WTC11 (cell line): ENCODE measurements at regions not wholly inside any gene's neighbourhood (a gene's known extent, or its start where the extent isn't known, plus 50 kb on each side); places are given as distances from the start of the nearest gene placed in this dataset.

Experiments used
- ATF6 ChIP-seq: sonication (generic); formaldehyde crosslinking; IDR thresholded peaks from 2 replicates; pipeline ENCODE4 v1.8.1; 2023; ENCODE audit warnings: mild to moderate bottlenecking, missing genetic modification reagents
- CTCF ChIP-seq: fragments of 200-600 bp; IDR thresholded peaks from 2 replicates; pipeline ENCODE4 v1.8.0; 2022; ENCODE audit warnings: antibody characterized with exemption
- E2F5 ChIP-seq: sonication (generic); formaldehyde crosslinking; IDR thresholded peaks from 2 replicates; pipeline ENCODE4 v1.8.1; 2022; ENCODE audit warnings: mild to moderate bottlenecking, moderate library complexity, missing genetic modification reagents
- NR1H2 ChIP-seq: sonication (generic); formaldehyde crosslinking; IDR thresholded peaks from 2 replicates; pipeline ENCODE4 v1.9.0; 2021; ENCODE audit warnings: mild to moderate bottlenecking, moderate library complexity, missing genetic modification reagents
- SP1 ChIP-seq: sonication (generic); formaldehyde crosslinking; conservative IDR thresholded peaks from 2 replicates; pipeline ENCODE4 v1.8.1; 2022; ENCODE audit warnings: missing genetic modification reagents
- TF ChIP-seq, protein P1 (sequence below): sonication (generic); formaldehyde crosslinking; conservative IDR thresholded peaks from 2 replicates; pipeline ENCODE4 v1.8.1; 2022; ENCODE audit warnings: mild to moderate bottlenecking, missing genetic modification reagents

- TF ChIP-seq CTCF (no peak), SP1 (CRISPR knock-in tag) (no peak), E2F5 (CRISPR knock-in tag) (no peak), ATF6 (CRISPR knock-in tag) (no peak), NR1H2 (CRISPR knock-in tag) (no peak)
- TF ChIP-seq, protein P1, sequence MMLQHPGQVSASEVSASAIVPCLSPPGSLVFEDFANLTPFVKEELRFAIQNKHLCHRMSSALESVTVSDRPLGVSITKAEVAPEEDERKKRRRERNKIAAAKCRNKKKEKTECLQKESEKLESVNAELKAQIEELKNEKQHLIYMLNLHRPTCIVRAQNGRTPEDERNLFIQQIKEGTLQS (CRISPR knock-in tag) = no peak
Measured at GRCh38 chr17:55572599-55572998, 61.3 kb upstream of the SMIM36 start.
